Body of pancreas (tissue), 4 donors: ENCODE measurements at regions not wholly inside any gene's neighbourhood (a gene's known extent, or its start where the extent isn't known, plus 50 kb on each side); places are given as distances from the start of the nearest gene placed in this dataset.

Experiments
- CTCF ChIP-seq, 7 experiments: fragments of 450-650 bp in 4 of 7; fragments of 200-600 bp in 3 of 7; sonication (generic) in 3 of 7; IDR thresholded peaks; one replicate each; pipeline ENCODE4 v1.5.1; 2016 to 2019; ENCODE audit warnings: antibody characterized with exemption in 7 of 7
- POLR2A ChIP-seq, 3 donors: fragments of 450-650 bp; IDR thresholded peaks; one replicate each; pipeline ENCODE4 v1.6.1; 2016; ENCODE audit warnings: antibody characterized with exemption in 3 of 3, mild to moderate bottlenecking in 2 of 3

- TF ChIP-seq CTCF (IDR thresholded peaks at IDR 0.05), result no peak
- no peak for TF ChIP-seq POLR2A (IDR thresholded peaks at IDR 0.05)
Measured at GRCh38 chr12:126727218-126728075, 1539.5 kb upstream of the TMEM132C start.
